Lung microvascular endothelial cell (primary cell): ENCODE measurements at regions not wholly inside any gene's neighbourhood (a gene's known extent, or its start where the extent isn't known, plus 50 kb on each side); places are given as distances from the start of the nearest gene placed in this dataset.

Source experiments
- DNase-seq, 2 donors: peaks; one replicate each; pipeline versions ENCODE4 v3.0.0 to v3.0.0-alpha.2; 2010; ENCODE audit warnings: low read depth in 2 of 2

DNA sequence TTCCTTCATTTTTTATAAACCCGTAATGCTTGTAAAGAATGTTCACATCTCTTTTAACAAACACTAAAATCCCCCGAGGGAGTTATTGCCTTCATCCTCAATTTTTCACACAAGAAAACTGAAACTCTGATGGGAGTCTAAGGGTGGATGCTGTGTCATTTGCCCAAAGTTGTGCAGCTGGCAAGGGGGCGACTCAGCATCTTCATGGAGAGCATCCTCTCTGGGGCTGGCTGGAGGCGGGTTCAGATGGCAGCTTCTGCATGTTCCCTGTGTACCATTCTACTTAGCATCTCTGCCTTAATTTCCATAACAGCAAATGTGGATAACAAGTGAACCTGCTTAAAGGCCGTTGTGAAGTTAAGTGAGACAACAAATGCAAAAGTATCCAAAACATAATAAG, 256.4 kb downstream of the IRS2 start:
- no peak for DNase-seq

DNA sequence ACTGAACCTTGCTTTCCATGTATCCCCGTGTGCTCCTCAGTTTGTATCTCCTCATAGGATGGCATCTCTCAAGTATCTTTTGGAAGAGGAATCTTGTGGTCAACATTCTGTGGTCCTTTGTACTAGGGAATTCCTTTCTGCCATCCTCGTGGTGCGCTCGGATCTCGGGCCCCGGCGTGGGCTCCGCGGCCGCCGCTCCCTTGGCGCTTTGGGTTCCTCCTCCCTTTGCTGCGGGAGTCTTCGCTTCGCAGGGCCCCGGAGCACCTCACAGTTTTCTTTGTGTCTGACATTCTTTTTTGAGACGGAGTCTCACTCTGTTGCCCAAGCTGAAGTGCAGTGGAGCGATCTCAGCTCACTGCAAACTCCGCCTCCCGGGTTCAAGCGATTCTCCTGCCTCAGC, 264.7 kb downstream of the IRS2 start:
- no peak for DNase-seq

DNA sequence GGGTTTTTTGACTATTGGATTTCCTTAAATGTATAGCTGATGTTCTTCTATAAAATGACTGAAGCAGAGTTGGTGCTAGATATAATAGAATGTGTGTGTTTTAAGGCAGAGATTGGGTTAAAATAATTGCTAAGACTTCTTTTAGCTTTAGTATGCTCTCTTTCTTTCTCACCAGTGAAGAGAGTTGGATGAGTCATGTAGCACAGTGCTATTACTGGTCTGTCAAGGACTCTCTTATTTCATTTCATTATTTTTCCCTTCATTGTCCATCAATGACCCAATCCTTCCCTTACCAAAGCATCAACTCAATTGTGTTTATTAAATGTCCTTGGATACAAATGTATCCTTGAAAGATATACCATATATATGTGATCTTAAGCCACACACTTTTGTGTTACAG, 268.9 kb downstream of the IRS2 start:
- no peak for DNase-seq

DNA sequence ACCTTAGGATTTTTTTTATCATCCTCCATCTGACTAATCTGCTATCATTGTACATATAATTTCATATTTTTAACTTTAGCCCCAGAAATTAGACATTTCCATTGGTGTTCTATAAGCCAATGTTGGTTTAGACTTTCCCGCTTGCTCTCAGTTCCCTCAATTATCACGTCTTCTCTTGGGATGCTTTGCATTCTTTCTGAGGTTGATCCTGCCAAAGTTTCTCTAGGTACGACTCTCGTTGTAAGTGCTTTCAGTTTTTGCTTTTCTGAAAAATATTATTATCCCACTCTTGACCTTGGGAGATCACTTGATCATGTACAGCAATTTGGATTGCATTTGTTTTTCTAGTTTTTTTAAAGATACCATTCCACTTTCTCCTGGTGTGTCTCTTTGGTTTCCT, 270.2 kb downstream of the IRS2 start:
- DNase-seq, result no peak

DNA sequence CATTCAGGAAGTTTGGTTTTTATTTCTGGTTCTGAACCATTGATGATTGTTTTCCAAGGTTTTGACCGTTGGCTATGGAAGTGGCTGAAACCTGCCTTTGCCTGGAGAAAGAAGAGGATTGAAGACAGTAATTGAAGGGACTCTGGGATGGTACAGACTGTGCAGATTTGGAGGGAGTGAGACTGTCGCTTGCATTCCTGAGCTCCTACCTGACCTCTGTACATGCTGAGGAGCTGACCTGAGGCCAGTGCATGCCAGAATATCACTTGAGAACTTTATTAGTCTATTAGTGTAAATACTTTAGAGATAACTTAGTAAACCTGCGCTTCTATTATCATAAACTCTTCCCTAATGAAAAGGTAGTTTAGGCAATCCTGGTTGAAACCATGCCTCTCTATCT, 276.4 kb downstream of the IRS2 start:
- no peak for DNase-seq

DNA sequence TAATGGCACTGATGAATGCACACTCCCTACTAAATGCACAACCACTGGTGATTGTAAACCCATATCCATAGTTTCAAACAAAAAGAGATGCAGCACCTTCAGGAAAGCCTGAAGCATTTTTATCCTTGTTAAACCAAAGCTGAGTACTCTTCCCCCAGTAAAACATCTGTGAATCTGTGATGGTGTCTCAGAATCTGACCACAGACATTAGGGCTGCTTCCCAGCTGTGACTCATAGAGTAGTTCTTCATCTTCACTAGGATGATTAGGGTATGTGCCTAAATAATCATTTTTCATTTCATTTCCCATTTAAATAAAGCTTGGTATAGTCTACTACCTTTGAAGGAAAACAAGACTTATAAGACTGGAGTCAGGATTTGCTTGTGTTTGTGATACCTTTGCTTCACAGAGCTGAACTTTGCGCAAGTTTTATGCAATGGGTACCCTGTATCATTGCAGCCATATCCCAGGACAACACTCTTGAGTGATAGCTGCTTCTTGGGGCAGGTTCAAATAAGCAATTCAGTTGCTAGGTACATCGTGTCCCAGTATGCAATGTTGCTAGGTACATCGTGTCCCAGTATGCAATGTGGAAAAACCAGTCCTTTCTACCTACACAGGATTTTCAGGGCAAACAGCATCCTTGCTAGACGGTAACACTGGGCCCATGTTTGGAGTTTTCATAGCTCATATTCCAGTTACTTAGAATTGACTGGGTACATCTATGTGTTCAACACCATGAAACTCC, 277.1 kb downstream of the IRS2 start:
- no peak for DNase-seq

DNA sequence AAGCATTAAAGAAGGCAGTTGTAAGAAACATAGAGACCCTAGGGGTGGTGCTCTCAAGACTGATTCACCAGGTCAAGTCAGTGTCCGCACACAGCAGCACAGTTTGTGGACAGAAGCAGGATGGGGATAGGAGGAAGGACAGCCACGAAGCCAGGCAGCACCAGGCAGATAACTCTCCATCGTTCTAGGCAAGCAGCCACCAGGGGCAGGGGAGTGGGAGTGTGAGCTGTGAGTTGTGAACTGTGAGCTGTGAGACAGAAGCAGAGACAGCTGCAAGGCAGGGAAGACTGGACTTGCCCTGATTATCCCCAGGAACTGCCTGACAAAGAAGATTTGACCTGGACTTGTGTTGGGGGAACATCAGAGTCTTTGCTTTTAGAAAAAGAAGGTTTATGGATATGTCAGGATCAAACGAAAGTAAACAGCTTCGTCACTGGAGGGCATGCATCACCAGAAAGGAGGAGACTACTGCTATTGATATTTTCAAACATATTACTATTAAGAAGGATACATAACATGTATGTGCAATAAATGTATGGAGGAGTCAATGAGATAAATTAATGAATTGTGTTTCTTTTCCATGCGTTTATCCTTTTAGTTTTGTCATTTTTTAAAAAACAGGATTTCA, 286.1 kb downstream of the IRS2 start:
- no peak for DNase-seq

DNA sequence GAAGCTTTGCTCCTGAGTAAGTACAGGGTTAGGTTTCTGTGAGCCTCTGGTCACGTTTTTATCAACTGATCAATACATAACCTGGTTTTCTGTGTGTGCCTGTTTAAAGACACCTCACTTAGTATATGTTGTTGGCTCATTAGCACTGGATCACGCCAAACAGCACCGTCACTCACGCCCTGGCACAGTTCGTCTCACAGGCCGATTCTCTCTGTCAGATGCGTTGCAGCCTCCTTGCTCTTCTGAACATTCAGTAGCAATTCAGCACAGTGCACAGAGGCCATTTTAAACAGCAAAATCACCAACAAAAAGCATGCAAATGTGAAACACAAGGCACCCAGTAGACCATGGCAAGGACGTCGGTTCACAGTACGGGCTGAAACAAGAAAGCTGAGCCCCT, 288.5 kb downstream of the IRS2 start:
- DNase-seq, result no peak

DNA sequence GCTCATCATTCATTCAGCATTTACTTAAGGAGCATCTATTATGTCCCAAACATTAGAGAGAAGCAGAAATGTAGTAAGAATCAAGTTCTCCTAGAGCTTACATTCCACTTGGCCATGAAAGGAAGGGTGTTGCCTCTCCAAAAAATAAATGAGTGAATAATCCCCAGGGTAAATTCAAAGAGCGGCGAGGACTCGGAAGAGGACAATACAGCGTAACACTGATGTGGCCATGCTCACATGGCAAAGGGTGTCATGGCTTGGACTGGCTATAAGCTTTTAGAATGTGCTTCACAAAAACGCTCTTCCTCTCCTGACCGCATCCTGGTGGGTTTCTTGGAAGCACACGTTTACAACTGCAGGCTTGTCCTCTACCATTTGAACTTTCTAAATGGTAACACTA, 290.2 kb downstream of the IRS2 start:
- no peak for DNase-seq

DNA sequence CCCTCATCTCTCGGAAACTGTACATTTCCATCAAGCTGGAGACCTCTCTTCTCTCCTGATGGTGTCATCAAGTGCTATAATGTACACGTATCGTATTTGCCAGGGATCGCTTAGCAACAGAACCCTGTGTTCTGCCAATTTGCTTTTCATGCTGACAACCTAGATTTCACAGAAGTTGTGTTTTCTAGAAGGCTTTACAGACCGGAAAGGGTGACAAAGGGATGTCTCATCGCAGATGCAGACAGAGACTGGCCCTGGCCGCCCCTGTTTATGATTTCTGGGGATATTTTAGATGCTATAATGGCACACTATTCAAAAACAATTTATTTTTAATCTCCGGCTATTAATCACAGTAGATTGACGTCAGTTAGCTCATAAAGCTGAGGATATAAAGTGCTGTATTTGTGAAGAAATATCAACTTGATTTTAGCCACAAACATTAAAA, 291.4 kb downstream of the IRS2 start:
- peak; percentile 5 to 72 for DNase-seq

DNA sequence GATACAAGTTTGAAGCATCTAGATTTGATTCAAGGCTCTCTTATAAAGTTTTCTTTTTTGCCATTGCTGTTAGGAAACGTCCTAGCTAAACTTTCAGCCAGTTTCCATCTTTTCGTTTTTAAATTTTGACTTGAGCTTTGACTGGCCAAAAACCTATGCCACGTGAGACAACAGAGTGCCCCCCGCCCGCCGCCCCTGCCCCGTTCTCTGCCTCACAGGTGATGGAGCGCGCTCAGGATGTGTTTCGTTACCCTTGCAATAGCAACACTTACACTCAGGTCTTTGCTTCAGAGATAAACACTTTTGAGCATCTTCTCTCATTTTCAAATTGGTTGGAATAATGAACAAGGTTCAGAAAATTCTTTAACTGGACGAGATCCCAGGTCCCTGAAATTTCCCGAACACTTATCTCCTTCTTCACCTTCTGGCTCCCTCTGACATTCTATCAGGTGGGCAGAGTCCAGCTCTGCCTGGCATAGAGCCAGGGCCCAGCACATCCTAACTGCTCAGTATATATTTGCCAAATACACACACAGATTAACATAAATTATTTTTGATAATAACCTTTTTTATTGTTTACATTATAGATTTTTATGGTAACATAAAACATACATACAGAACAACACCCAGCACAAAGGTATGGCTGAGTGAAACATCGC, 301.1 kb downstream of the IRS2 start:
- no peak for DNase-seq

DNA sequence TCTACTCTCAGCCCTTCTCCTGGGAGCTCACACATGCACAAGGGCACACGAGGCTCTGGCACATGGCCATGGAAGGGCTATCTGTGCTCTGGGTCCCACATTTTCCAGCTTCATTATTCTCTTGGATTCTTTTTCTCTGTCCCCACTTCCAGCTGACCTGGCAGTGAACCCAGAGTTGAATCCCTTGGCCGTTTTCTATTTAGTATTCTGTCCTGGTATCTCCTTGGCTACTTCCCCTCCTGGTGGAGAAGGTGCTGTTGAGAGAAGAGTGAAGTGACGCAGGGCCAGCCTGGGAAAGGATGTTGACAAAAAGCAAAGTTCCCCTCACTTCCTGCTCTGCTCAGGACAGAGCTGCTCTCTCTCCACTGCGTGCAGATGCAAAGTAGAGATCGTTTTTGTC, 303.1 kb downstream of the IRS2 start:
- peak in 1 of 2 donors; percentile 34 for DNase-seq

DNA sequence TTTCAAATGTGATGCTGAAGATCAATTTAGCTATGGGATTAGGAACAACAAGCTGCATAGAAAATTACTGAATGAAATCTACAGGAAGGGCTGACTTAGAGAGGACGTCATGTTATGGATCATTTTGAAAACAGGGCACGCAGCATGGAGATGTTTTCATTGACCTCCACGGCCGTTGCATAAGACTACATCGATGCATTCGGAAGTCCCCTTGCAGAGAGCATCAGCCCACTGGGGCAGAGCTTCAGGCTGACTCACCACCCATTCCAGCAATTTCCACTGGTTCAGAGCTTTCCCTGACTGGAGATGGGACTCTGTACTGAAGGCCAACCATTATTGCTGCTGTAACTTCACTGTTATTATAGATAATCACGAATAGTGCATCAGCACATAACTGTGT, 305.3 kb downstream of the IRS2 start:
- DNase-seq, result no peak

DNA sequence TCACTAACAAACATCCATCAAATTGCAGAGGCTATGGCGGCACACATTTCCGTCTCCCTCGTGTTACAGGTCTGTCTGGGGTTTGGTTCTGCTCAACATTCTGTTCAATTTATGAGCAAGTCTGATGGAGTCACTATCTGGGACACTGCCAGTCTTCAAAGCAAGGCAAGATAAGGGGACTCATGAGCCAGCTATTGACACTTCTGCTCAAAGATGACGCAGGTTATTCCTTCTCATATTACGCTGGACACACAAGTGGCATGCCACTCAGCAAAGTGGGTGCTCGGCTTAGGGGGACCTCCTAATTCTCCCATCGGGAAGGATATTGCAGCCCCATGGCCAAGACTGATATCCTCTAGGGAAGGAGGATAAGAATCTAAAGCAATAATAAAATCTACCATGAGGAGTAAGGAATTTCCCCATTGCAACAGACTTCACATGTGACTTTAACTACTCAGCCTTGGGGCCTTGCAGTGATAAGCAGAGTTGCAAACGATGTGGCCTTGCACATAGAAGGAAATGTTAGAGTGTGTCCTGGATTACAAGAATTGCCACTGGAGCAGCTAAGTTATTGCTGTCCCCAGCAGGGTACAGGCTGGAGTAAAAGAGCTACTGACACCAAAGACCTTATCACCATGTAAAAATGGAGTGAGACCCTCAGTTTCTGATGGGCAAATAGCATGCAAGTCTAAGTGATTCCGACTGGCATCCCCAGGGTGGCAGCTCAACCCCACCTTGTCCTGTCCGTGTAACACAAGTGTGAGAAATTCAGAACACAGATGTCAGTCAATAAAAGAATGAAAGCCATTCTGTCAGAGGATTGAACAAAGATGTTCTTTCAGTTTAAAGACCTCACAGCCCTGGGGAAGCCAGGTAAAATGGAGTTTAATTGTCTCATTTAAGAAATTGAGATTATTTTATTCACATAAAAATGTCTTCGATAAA, 306.1 kb downstream of the IRS2 start:
- no peak for DNase-seq

DNA sequence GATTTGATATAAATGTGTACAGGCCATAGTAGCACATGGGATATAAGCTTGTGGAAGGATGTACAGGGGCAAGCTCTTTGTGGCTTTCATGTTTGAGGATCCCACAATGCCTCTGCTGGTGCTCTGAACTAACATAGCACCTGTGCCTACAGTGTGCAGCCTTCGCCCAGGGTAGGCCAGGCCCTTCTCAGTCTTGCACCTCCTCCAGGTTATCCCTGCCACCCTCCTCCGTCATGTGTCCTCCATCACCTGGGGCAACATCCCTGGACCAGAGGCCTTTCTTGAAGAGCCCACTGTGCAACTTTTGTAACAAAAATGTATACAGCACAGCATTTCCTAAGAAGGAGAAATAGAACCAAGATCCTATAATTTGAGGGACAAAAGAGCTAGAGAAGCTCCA, 306.8 kb downstream of the IRS2 start:
- DNase-seq, result no peak

DNA sequence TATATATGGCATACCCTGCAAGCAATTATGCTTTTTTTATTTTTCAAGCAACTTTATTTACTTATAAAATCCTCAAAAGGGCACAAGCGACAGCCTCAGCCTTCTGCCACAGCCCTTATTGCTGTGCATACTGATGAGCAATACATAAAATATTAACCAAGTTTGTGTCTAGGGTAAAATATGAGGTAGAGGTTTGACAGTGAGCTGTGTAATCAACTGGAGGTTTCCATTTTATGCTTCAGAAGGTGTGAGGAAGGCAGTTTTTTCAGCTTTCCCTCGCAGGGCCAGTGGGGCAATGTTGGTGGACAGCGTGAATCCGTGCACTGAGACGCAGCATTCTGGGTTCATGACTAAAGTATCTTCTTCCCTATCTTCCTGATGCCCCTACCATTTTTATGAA, 310.4 kb downstream of the IRS2 start:
- DNase-seq, result no peak

DNA sequence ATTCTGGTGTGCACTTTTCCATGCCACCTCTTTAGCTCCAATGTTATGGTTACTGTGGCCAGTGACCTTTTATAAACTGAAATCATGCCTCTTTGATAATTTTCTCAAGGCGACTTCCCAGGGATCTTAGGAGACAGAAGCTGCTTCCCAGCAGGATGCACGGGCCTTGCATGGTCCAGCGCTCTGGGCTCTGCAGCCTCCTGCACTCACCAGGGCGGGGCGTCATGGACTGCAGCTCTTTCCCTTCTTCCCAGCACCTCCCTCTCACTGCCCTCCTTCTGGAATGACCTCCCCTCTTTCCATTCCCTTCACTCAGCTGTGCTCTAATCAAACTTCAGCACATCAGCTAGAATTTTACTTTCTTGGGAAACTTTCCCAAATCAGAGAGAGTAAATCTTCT, 318.3 kb downstream of the IRS2 start:
- no peak for DNase-seq

DNA sequence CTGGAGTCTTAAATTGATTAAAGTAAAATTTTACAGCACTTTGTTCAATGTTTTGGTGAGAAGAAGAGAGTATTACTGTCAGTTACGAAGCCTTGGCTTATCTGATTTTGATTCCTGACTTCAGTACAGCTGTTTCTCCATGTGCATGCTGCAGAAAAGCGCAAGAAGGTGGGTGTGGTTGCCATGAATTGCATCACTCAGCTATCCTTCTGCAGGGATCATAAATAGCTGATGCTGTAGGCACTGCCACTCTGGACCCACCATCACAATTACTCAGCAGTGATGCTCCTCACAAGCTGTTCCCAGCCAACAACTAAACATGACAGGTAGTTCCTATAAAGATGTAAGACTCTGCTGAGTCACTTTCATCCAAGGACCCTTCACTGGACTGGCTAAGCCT, 321.2 kb downstream of the IRS2 start:
- DNase-seq, result no peak

DNA sequence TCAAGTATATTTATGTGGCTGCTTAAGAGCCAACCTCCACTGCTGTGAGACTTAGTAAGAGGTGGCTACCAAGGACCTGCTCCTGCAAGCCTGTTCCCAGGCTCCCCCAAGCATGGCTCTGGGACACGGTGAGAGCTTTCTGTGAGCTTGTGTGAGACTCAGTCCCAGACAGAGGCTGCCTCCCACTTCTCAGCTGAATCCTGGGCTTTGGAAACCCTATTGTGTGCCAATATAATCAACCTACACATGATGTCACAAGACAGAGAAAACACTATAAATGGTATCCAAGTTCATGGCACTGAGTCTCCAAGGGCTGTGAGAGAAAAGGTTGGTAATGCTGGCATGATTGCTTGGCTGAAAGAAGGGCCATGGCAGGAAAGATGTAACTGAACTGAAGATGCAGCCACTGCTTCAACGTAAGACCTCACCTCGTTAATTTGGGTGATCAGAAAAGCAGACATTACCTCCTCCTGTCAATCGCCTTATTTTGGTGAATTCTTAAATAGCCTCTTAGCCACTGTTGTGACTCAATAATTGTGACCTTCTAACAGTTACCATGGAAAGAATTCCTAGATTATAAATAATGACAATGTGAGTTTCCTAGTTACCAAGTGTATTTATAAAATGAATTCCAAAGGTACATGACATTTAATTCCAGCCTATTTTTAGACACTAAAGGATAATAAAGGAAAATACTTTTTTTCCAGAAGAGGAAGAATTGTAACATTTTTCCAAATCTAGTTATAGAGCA, 332.0 kb downstream of the IRS2 start:
- DNase-seq, result no peak

DNA sequence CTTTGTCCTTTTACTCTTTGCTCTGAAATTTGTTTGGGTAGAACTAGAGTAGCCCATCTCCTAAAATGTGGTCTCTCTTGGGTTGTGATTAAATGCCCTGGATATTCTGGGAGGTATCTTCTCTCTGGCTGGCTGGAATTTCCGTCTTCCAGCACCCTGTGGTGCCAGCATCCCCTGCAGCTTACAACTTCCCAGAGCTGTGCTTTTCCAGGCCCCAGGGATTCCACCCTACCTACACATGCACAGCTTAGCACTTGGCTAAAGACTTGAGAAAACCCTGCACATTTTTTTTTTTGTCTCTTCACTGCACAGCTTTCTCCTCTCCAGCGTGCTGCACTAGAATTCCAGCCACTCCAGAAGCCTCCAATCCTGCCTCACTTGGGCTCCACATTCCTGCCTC, 334.7 kb downstream of the IRS2 start:
- DNase-seq, result no peak

DNA sequence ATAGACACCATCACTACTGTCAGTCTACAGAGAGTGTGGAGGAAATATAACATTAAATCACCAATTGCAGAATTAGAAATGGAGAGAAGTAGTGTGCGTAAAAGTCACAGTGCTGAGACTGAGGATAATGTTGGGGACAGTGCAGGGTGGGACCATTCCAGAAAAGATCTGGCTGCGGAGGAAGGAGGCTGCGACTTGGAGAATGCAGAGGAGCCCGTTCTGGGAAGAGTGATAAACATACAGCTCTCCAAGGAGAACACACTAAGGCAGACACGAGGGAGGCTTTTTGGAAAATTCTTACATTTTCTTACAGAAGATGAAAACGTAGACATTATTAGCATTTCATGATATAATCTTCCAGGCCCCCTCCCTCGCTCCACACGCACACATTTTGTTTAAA, 337.8 kb downstream of the IRS2 start:
- DNase-seq, result no peak
